ENCODE measurements at regions not wholly inside any gene's neighbourhood (a gene's known extent, or its start where the extent isn't known, plus 50 kb on each side); places are given as distances from the start of the nearest gene placed in this dataset.
"Not testable (repeated sequence)": the region's sequence is repeated elsewhere in the genome, so short reads cannot be mapped to it uniquely, and the experiment has no call there.

DNA sequence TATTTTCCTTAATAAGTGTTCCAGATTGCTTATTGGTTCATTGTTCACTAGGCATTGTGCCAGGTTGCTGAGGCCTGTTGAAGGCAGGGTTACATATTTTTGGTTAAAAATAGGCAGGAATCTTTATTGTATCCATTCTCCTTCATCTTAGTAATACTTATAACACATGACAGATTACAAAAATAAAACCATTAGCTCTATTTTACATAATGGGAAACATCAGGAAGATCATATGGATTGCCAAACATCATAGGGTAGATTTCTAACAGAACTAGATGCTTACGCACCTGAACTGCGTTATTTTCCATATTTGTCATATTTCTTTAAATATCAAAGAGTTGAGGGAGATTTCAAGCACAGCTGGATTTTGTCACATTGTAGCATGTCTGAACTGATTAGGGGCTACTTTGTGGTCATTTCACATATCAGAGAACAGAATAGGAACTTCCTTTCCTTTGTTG lies 462.9 kb upstream of the SGO1 start:
- Histone ChIP-seq H3K4me3 (ENCODE audit: low read length) (no peak overlapping the region), H3K27me3 (ENCODE audit: insufficient read depth, low read length, poor library complexity, severe bottlenecking) (no peaks in the 10 kb centered on the region), H3K27ac (ENCODE audit: low read depth, low read length) (no peak overlapping the region), H3K9me3 (ENCODE audit: low read length) (no peaks in the 10 kb centered on the region), H3K4me1 (ENCODE audit: insufficient read depth, low read length) (no peaks in the 10 kb centered on the region), H3K36me3 (ENCODE audit: insufficient read depth, low read length) (no peaks in the 10 kb centered on the region)
- Mint-ChIP-seq H3K4me1 (no peaks in the 10 kb centered on the region), H3K4me3 (no peak overlapping the region), H3K9me3 (peaks cover 18 to 42% (median 26%) of the 10 kb centered on the region in 5 donors), H3K36me3 (peaks cover 0 to 4% (median 0%) of the 10 kb centered on the region in 3 donors), H3K27me3 (no peaks in the 10 kb centered on the region), H3K27ac (no peak overlapping the region)
- POLR2A ChIA-PET = no interaction called here
- CTCF ChIA-PET = no interaction called here
- no peak for DNase-seq

DNA sequence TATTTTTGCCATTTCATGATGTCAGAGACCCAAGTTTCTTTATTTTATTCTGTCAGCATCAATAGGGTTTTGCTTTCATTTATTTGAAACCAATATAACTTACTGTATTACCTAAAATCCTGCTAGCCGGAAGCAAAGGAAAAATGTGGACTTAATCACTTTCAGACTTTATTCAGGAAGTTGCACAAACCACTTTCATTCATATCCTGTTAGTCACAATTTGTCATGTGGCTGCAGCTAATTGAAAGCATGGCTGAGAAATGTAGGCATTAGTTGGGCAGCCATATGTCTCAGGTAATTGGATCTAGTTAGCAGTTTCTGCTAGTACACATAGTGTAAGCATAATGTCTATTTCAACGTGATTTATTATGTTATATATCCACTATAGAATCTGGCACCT lies 462.3 kb upstream of the SGO1 start:
- Histone ChIP-seq H3K9me3 (ENCODE audit: low read length) (no peaks in the 10 kb centered on the region), H3K4me1 (ENCODE audit: insufficient read depth, low read length) (no peaks in the 10 kb centered on the region), H3K4me3 (ENCODE audit: low read length) (no peak overlapping the region), H3K36me3 (ENCODE audit: insufficient read depth, low read length) (no peaks in the 10 kb centered on the region), H3K27ac (ENCODE audit: low read depth, low read length) (no peak overlapping the region), H3K27me3 (ENCODE audit: insufficient read depth, low read length, poor library complexity, severe bottlenecking) (no peaks in the 10 kb centered on the region)
- no peaks in the 10 kb centered on the region for H3K4me1 Mint-ChIP-seq
- H3K36me3 Mint-ChIP-seq = peaks cover 0 to 4% (median 0%) of the 10 kb centered on the region in 3 donors
- peaks cover 18 to 42% (median 26%) of the 10 kb centered on the region in 5 donors for H3K9me3 Mint-ChIP-seq
- DNase-seq = no peak
- no peak overlapping the region for H3K4me3 Mint-ChIP-seq
- H3K27ac Mint-ChIP-seq = no peak overlapping the region
- CTCF ChIA-PET = no interaction called here
- no peaks in the 10 kb centered on the region for H3K27me3 Mint-ChIP-seq
- POLR2A ChIA-PET = no interaction called here

DNA sequence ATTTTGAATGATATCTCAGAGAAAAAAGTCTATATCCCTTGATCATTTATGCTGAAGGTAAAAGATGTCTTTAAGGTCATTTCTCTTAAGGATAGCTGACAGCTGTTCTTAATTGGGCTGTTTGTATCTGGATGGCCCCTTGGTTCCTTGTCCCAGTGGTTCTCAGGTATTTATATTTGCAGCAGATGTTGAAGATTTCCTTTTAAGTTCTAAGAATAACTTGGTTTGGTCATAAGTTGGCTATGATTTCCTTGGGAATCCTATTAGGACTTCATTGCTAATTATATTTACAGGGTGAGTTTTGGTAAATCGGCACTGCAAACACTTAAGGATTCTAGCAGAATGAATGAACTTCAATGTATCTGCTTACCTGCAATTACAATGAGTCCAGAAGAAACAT lies 460.4 kb upstream of the SGO1 start:
- CTCF ChIA-PET = no interaction called here
- Histone ChIP-seq H3K27ac (ENCODE audit: low read depth, low read length) (no peak overlapping the region), H3K4me3 (ENCODE audit: low read length) (no peak overlapping the region), H3K36me3 (ENCODE audit: insufficient read depth, low read length) (no peaks in the 10 kb centered on the region), H3K27me3 (ENCODE audit: insufficient read depth, low read length, poor library complexity, severe bottlenecking) (no peaks in the 10 kb centered on the region), H3K4me1 (ENCODE audit: insufficient read depth, low read length) (no peaks in the 10 kb centered on the region), H3K9me3 (ENCODE audit: low read length) (no peaks in the 10 kb centered on the region)
- DNase-seq = no peak
- Mint-ChIP-seq H3K27me3 (no peaks in the 10 kb centered on the region), H3K27ac (no peak overlapping the region), H3K4me1 (no peaks in the 10 kb centered on the region), H3K9me3 (peaks cover 21 to 44% (median 27%) of the 10 kb centered on the region in 5 donors), H3K36me3 (peaks cover 0 to 4% (median 0%) of the 10 kb centered on the region in 3 donors), H3K4me3 (no peak overlapping the region)
- POLR2A ChIA-PET = no interaction called here

DNA sequence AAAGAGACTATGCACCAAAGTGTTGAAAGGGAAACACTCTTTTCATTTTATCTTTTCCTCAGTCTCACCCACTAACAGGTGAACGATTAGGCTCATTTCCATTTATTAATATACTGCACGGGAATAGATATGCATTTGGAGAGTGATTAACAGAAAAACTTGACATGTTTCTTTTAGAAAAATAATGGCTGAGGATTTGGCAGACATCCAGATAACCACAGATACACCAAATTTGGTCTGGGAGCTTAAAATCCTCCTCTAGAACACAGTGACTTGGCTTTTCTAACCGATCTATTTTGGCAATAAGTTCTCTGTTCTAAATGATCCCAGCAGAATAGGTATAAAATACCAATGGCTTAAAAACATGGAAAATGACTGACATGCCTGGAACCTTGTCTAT lies 459.3 kb upstream of the SGO1 start:
- no peaks in the 10 kb centered on the region for H3K4me1 Mint-ChIP-seq
- Histone ChIP-seq H3K27me3 (ENCODE audit: insufficient read depth, low read length, poor library complexity, severe bottlenecking) (no peaks in the 10 kb centered on the region), H3K9me3 (ENCODE audit: low read length) (no peaks in the 10 kb centered on the region), H3K4me3 (ENCODE audit: low read length) (no peak overlapping the region), H3K36me3 (ENCODE audit: insufficient read depth, low read length) (no peaks in the 10 kb centered on the region), H3K27ac (ENCODE audit: low read depth, low read length) (no peak overlapping the region), H3K4me1 (ENCODE audit: insufficient read depth, low read length) (no peaks in the 10 kb centered on the region)
- DNase-seq = no peak
- no peak overlapping the region for H3K27ac Mint-ChIP-seq
- no peak overlapping the region for H3K4me3 Mint-ChIP-seq
- peaks cover 0 to 4% (median 0%) of the 10 kb centered on the region in 3 donors for H3K36me3 Mint-ChIP-seq
- no peaks in the 10 kb centered on the region for H3K27me3 Mint-ChIP-seq
- POLR2A ChIA-PET = no interaction called here
- CTCF ChIA-PET = no interaction called here
- peaks cover 21 to 41% (median 33%) of the 10 kb centered on the region in 5 donors for H3K9me3 Mint-ChIP-seq

GRCh38 chr3:20637729-20638128 lies 451.7 kb upstream of the SGO1 start:
- peaks cover 0 to 2% (median 0%) of the 10 kb centered on the region in 3 donors for H3K36me3 Mint-ChIP-seq
- H3K27me3 Mint-ChIP-seq = no peaks in the 10 kb centered on the region
- H3K4me1 ChIP-seq (ENCODE audit: insufficient read depth, low read length) = no peaks in the 10 kb centered on the region
- ChIA-PET CTCF (no interaction called here), POLR2A (no interaction called here)
- no peak overlapping the region for H3K4me3 Mint-ChIP-seq
- H3K27ac ChIP-seq (ENCODE audit: low read depth, low read length) = no peak overlapping the region
- no peak for DNase-seq
- peaks cover 2 to 32% (median 14%) of the 10 kb centered on the region in 5 donors for H3K9me3 Mint-ChIP-seq
- no peaks in the 10 kb centered on the region for H3K36me3 ChIP-seq (ENCODE audit: insufficient read depth, low read length)
- H3K4me3 ChIP-seq (ENCODE audit: low read length) = no peak overlapping the region
- no peaks in the 10 kb centered on the region for H3K27me3 ChIP-seq (ENCODE audit: insufficient read depth, low read length, poor library complexity, severe bottlenecking)
- H3K9me3 ChIP-seq (ENCODE audit: low read length) = no peaks in the 10 kb centered on the region
- no peaks in the 10 kb centered on the region for H3K4me1 Mint-ChIP-seq
- H3K27ac Mint-ChIP-seq = no peak overlapping the region

DNA sequence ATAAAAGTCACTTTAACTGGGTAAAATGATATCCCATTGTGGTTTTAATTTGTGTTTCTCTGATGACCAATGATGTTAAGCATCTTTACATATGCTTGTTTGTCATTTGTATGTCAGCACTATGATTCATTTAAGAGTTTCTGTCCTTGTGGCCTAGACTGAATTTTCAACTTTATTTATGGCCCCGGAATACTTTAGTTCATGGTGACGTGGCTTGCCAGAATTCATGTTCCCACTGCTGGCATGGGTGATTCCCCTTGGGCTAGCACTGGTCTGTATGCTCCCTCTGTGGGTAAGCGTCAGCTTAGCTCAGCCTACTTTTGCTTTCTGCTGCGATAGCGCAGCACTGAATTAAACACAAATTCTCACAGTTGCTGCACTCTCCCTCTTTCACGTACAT lies 436.3 kb upstream of the SGO1 start:
- Mint-ChIP-seq H3K9me3 (peaks cover 24 to 61% (median 60%) of the 10 kb centered on the region in 5 donors), H3K27ac (no peak overlapping the region), H3K27me3 (no peaks in the 10 kb centered on the region), H3K36me3 (no peaks in the 10 kb centered on the region), H3K4me3 (no peak overlapping the region), H3K4me1 (no peaks in the 10 kb centered on the region)
- ChIA-PET POLR2A (no interaction called here), CTCF (no interaction called here)
- no peak overlapping the region for H3K27ac ChIP-seq (ENCODE audit: low read depth, low read length)
- H3K27me3 ChIP-seq (ENCODE audit: insufficient read depth, low read length, poor library complexity, severe bottlenecking) = no peaks in the 10 kb centered on the region
- H3K4me1 ChIP-seq (ENCODE audit: insufficient read depth, low read length) = no peaks in the 10 kb centered on the region
- no peak overlapping the region for H3K4me3 ChIP-seq (ENCODE audit: low read length)
- no peaks in the 10 kb centered on the region for H3K9me3 ChIP-seq (ENCODE audit: low read length)
- DNase-seq = no peak
- no peaks in the 10 kb centered on the region for H3K36me3 ChIP-seq (ENCODE audit: insufficient read depth, low read length)

GRCh38 chr3:20618621-20619020 lies 432.6 kb upstream of the SGO1 start:
- CTCF ChIA-PET = not testable (repeated sequence)

DNA sequence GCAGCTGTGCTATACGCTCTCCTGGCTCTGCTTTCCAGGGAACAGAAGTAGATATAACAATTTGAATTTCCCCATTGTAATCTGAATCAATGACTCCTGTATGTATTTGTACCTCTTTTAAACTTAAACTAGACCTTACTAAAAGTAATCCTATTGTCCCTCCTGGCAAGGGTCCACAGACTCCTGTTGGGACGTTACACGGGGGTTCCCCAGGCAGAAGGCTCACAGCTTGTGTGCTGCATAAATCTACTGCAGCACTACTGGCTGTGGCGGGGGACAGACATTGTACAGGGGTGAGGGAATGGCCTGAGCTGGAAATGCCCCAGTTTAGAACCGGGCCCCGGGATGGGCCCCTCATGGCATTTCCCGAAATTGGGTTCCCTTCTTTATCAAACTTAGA lies 432.2 kb upstream of the SGO1 start:
- H3K27ac Mint-ChIP-seq; H3K36me3 ChIP-seq (ENCODE audit: insufficient read depth, low read length); CTCF ChIA-PET; H3K4me3 ChIP-seq (ENCODE audit: low read length); POLR2A ChIA-PET; DNase-seq; H3K27me3 ChIP-seq (ENCODE audit: insufficient read depth, low read length, poor library complexity, severe bottlenecking); H3K4me3 Mint-ChIP-seq; H3K9me3 ChIP-seq (ENCODE audit: low read length); H3K4me1 Mint-ChIP-seq; H3K27ac ChIP-seq (ENCODE audit: low read depth, low read length); H3K27me3 Mint-ChIP-seq; H3K4me1 ChIP-seq (ENCODE audit: insufficient read depth, low read length); H3K36me3 Mint-ChIP-seq: not testable (repeated sequence)
- peaks cover 39 to 65% (median 51%) of the 10 kb centered on the region in 5 donors for H3K9me3 Mint-ChIP-seq

More at GRCh38 chr3:20618621-20619020, 432.6 kb upstream of the SGO1 start:
- POLR2A ChIA-PET; H3K27me3 ChIP-seq (ENCODE audit: insufficient read depth, low read length, poor library complexity, severe bottlenecking); H3K27ac ChIP-seq (ENCODE audit: low read depth, low read length); H3K4me3 ChIP-seq (ENCODE audit: low read length); H3K4me1 ChIP-seq (ENCODE audit: insufficient read depth, low read length); H3K9me3 ChIP-seq (ENCODE audit: low read length); H3K27ac Mint-ChIP-seq; H3K4me1 Mint-ChIP-seq; H3K36me3 ChIP-seq (ENCODE audit: insufficient read depth, low read length); H3K4me3 Mint-ChIP-seq; H3K36me3 Mint-ChIP-seq; DNase-seq; H3K27me3 Mint-ChIP-seq: not testable (repeated sequence)
- H3K9me3 Mint-ChIP-seq = peaks cover 36 to 65% (median 49%) of the 10 kb centered on the region in 5 donors

- H3K27ac ChIP-seq (ENCODE audit: low read depth, low read length); H3K4me3 ChIP-seq (ENCODE audit: low read length); DNase-seq; H3K4me1 ChIP-seq (ENCODE audit: insufficient read depth, low read length); H3K36me3 ChIP-seq (ENCODE audit: insufficient read depth, low read length); H3K4me1 Mint-ChIP-seq; H3K27me3 ChIP-seq (ENCODE audit: insufficient read depth, low read length, poor library complexity, severe bottlenecking); H3K27ac Mint-ChIP-seq; H3K27me3 Mint-ChIP-seq; CTCF ChIA-PET; H3K4me3 Mint-ChIP-seq; POLR2A ChIA-PET; H3K36me3 Mint-ChIP-seq; H3K9me3 ChIP-seq (ENCODE audit: low read length): not testable (repeated sequence)
- H3K9me3 Mint-ChIP-seq = peaks cover 46 to 71% (median 57%) of the 10 kb centered on the region in 5 donors
Observed at GRCh38 chr3:20615982-20616381, 430.0 kb upstream of the SGO1 start.
